AG04450 (cell line): ENCODE measurements at regions not wholly inside any gene's neighbourhood (a gene's known extent, or its start where the extent isn't known, plus 50 kb on each side); places are given as distances from the start of the nearest gene placed in this dataset.

Experiments used
- CTCF ChIA-PET: fragments of 300-600, 350-600 bp; formaldehyde crosslinking; extraction: SDS; loops from one replicate; lab custom pipeline; 2022; ENCODE audit warnings: antibody characterized with exemption, inconsistent platforms; lab: Charles Lee
- POLR2A ChIA-PET: fragments of 350-600 bp; formaldehyde crosslinking; extraction: SDS; loops from one replicate; lab custom pipeline; 2021; ENCODE audit warnings: antibody characterized with exemption, inconsistent platforms; lab: Yijun Ruan, JAX
- DNase-seq: peaks from one replicate; pipeline ENCODE4 v3.0.0-alpha.2; 2011; ENCODE audit warnings: low read depth, low spot score
- H3K27ac ChIP-seq: one replicate; pipeline ENCODE4 v1.5.1; 2012; ENCODE audit warnings: low read depth, low read length, control low read depth
- H3K27me3 ChIP-seq: one replicate; pipeline ENCODE4 v1.6.0; 2012; ENCODE audit warnings: low read length; ENCODE audit not compliant: control insufficient read depth, insufficient read depth
- H3K4me3 ChIP-seq: 2 replicates; pipeline ENCODE4 v1.5.1; 2011; ENCODE audit warnings: mild to moderate bottlenecking, low read depth, low read length, control low read depth
- H3K9me3 ChIP-seq: 2 replicates; pipeline ENCODE4 v1.5.1; 2012; ENCODE audit warnings: low read length; ENCODE audit not compliant: control insufficient read depth, insufficient read depth
- CTCF ChIP-seq: IDR thresholded peaks from 2 replicates; pipeline ENCODE4 v1.5.1; 2011; ENCODE audit warnings: low read depth, low read length, control low read depth, inconsistent platforms

- CTCF ChIA-PET = no interaction called here
Measured at GRCh38 chr5:23629396-23629795, 122.0 kb downstream of the PRDM9 start.

GRCh38 chr5:23631302-23632045, 124.1 kb downstream of the PRDM9 start:
- Histone ChIP-seq H3K9me3 (peaks cover 3% of the 10 kb centered on the region; the same call in 1 of the 2 replicates), H3K27ac (no peak overlapping the region), H3K4me3 (no peak overlapping the region), H3K27me3 (no peaks in the 10 kb centered on the region)
- POLR2A ChIA-PET = no interaction called here
- no peak for DNase-seq
- CTCF ChIA-PET = no interaction called here
- TF ChIP-seq CTCF = no peak

More at GRCh38 chr5:23629396-23629795, 122.0 kb downstream of the PRDM9 start:
- Histone ChIP-seq H3K4me3 (no peak overlapping the region), H3K27me3 (no peaks in the 10 kb centered on the region), H3K9me3 (peaks cover 7% of the 10 kb centered on the region), H3K27ac (no peak overlapping the region)
- no peak for DNase-seq
- TF ChIP-seq CTCF = no peak
- POLR2A ChIA-PET = no interaction called here

GRCh38 chr5:23635938-23636337, 128.5 kb downstream of the PRDM9 start:
- DNase-seq = no peak
- Histone ChIP-seq H3K4me3 (no peak overlapping the region), H3K27ac (no peak overlapping the region), H3K9me3 (peaks cover 3% of the 10 kb centered on the region; the same call in 1 of the 2 replicates), H3K27me3 (no peaks in the 10 kb centered on the region)
- no peak for TF ChIP-seq CTCF
- POLR2A ChIA-PET = no interaction called here
- CTCF ChIA-PET = no interaction called here

GRCh38 chr5:23639326-23639725, 131.9 kb downstream of the PRDM9 start:
- POLR2A ChIA-PET = no interaction called here
- CTCF ChIA-PET = no interaction called here
- no peak overlapping the region for H3K27ac ChIP-seq

More at GRCh38 chr5:23639326-23639725, 131.9 kb downstream of the PRDM9 start:
- H3K4me3 ChIP-seq = no peak overlapping the region
- no peak for DNase-seq
- H3K9me3 ChIP-seq = no peaks in the 10 kb centered on the region; the same call in 1 of the 2 replicates
- no peak for TF ChIP-seq CTCF
- H3K27me3 ChIP-seq = no peaks in the 10 kb centered on the region
